HG03521 (cell line): ENCODE measurements at regions not wholly inside any gene's neighbourhood (a gene's known extent, or its start where the extent isn't known, plus 50 kb on each side); places are given as distances from the start of the nearest gene placed in this dataset.

Experiments used
- ATAC-seq: cut with Tn5 transposase; IDR thresholded peaks from one replicate; pipeline ENCODE4 v1.9.1; 2021; ENCODE audit warnings: mild to moderate bottlenecking, moderate library complexity; ENCODE audit not compliant: unreplicated experiment

DNA sequence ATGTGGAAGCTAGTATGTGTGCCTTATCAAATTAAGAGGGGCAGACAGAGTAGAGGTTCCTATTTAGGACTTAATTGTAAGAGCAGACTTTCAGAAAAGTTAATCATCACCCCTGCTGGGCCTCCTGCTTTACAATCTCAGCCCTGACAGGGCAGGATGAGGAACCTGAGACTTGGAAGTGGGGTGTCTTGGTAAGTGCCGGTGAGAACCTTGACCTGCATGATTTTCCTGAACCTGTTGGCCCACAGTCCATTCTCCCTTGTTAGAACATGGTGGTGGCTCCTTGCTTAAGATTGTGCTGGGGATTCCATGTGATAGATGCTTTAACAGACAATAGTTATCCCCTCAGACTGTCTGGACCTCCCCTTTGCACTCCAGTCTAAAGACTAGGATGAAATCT lies 141.7 kb upstream of the TMEM72 start:
- no peak for ATAC-seq

DNA sequence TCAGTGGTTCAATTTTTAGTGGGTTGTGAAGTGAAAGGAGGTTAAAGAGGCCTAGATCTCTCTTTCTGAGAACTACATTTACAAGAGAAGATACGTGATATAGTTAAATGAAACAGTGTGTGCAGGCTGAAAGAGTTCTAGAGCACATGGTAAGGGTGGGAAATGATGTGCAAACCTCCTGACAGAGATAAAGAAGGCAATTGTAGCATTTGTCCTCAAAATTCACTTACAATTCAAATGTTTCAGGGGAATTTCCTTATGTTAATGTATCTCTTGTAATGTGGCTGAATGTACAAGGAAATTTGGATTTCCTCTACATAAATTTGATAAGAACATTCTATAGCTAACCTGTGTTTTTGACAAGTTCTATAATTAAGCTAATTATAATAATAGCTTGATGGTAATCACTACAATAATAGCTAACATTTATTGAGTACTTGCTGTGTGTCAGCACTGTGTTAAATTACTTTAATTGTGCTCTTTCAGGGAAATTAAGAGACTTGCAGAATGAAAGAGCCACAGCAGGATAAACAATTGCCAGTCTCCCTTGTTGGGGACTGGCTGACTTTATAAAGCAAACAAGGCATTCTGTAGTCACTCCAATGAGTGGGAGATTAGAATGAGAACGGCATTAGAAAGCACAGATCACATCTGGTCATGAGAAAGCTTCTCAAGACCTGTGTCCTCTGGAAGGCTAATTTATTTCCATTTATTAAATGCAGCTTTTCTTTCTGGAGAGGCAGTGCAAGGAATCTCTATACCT lies 139.7 kb upstream of the TMEM72 start:
- ATAC-seq = no peak

DNA sequence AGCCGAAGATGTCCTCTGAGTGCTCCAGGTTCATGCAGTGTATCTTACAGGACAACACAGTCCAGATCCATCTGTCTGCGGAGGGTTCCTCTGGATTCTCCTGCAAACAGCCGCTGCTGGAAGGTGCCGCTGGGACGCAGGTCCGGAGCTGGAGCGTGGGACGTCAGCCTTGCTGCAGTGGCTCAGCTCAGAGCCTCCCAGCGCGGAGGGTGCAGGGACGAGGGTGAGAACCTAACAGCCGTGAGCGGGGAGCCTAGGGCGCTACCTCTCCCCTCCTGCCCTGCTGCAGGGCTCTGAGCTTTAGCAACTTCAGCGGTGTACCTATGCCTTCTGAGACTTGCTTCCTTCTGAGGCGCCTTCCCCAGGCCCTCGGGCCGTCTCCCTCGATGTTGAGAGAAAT lies 137.6 kb upstream of the TMEM72 start:
- ATAC-seq = no peak

DNA sequence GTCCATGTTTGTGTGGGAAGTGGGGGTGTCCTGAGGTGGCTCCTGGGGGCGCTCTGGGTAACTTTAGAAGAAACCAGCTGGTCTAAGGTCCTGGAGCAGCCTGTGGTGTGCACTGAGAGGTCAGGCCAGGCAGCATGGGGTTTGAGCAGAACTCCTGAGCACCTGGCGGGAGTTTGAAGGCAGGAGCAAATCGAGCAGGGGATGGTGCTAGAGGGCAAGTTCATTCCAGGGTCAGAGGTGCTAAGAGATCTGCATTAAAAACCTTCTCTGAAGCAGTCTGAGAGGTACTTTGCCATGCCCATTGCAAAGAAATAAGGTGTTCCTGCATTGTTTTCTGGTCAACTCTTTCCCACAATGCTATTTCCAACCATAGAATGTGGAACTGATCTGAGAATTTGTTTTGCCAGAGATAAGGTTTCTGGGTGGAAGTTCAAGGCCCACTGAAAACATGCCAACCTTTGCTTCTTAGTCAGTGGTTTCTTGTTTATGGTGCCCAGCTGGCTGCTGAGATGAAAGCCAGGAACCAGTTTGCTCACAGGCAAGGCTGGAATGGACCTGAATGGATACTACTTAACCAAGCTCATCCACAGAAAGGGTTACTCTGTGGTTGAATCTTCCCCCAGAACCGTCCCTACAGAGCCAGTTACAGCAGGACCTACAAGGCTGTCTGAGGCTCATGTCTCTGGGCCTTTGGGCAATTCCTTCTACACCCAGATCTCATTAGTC lies 136.3 kb upstream of the TMEM72 start:
- ATAC-seq = no peak

DNA sequence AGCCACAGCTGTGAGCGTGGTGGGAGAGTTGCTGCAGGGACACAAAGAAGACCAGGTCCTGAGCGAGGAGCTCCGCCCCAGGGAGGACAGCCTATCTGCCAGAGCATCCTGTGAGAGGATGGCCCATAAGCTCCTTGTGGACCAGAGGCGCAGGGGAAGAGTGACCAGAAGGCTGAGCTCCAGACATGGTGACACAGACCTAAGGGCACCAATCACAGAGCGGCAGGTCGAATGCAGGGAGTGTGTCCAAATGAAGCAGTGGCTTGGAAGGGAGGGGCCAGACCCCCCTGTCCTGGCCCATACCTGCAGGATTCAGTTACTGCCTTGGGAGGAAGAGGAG lies 135.8 kb upstream of the TMEM72 start:
- ATAC-seq = no peak

DNA sequence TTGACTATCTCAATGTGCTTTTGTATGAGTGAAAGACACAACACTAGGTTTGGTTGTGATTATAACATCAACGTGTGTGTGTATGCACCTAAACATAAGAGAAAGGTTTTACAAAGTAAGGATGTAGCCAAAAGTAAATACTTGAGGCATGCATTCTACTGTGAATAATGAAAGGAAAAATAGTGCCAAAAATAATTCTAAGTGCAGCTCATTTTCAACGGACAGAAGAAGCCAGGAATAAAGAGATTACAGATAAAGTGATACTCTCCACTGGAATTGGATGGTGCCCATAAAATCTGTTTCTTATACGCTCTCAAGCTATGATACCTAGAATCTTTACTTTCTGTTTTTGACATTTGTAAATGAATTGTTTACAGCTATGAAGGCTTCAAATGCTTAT lies 135.0 kb upstream of the TMEM72 start:
- no peak for ATAC-seq

DNA sequence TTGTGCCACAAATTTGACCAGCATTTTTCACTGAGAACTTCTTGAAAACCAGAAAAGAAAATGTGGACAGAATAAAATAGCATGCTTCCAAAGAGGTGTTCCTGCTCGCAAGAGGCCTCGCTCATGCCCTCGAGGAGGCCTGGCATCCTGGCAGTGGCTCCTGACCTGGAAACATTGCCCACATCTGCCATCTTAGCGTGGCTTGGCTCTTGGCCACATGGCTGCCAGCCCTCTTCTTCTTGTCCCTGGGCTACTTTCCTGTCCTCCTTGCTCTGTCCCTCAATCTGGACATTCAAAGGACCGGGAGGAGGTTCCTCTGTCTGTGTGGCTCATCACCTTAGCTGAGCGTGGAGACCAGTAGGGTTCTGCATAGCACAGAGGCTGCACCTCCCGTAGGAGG lies 131.6 kb upstream of the TMEM72 start:
- ATAC-seq = no peak

DNA sequence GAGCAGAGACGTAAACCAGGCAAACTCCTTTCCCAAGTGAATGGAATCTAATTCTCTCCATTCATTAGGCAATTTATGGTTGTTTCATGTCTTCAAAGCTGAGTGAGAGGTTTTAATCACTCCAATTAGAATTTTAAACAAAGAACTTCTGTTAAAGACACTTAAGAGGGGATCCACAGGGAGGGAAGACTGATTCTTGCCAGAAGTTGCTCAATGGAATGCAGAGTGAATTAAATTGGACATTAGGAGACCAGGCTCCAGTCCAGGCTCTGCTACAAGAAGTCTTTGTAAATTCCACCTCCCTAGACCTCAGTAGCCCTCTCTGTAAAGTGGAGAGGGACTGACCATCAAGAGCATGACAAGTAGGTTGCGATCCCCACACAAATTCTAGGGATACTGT lies 130.7 kb upstream of the TMEM72 start:
- ATAC-seq = no peak

DNA sequence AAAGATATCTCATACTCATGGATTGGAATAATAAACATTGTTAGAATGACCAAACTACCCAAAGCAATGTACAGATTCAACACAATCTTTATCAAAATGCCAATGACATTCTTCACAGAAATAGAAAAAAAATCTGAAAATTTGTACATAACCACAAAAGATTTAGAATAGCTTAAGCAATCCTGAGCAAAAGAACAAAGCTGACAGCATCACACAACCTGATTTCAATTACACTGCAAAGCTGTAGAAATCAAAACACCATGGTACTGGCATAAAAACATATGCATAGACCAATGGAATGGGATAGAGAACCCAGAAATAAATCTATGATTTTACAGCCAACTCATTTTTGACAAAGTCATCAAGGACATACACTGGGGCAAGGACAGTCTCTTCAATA lies 130.0 kb upstream of the TMEM72 start:
- ATAC-seq = no peak

DNA sequence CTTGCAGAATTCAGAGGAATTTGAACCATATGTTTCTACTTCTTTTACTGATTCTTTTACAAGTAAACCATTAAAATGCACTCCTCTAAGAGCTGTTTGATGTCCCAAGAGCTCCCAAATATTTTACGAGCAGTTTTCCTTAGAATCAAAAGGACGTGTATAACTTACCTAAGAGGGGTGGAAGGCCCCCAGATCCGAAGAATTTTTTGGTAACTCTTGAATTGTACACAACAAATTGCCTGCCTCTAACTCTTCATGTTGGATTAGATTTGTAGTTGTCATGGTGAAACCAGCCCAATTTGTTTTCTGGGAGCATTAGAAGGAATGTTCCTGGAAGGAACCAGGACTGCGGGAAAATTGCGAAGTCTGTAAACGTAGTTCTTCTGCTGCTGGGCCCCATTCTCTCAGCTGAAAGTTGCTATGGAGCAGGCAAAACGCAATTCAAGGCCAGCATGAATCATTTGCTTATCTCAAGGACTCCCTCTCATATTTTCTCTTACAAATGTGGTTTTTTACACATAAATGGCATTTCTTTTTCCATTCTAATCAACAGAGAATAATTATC lies 124.8 kb upstream of the TMEM72 start:
- no peak for ATAC-seq

DNA sequence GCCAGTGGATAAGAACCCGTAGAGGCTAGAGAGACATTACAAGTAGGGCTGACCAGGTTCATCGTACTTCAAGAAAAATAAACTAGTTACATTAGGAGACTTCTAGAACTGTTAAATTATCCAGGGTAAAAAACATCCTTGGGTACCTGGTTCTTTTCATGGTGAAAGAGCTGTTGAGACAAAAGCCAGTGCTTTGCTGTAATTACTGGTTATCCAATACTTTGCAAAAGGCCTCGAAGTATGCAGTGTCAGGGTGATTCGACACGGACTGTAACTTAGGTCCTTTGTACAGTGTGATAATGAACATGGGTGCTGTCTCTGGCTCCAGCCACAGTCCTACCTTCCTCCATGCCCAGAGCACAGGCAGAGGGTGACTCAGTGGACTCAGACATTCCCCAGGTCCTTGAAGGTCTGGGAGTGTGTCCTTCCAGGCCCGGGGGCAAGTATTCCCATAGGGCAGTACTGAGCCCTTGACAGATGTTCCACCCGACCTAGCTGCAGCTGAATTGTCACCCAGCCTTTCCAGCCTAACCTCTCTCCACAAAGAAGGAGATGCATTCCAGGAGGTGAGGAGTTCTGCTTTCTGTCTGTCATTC lies 123.6 kb upstream of the TMEM72 start:
- ATAC-seq = no peak

DNA sequence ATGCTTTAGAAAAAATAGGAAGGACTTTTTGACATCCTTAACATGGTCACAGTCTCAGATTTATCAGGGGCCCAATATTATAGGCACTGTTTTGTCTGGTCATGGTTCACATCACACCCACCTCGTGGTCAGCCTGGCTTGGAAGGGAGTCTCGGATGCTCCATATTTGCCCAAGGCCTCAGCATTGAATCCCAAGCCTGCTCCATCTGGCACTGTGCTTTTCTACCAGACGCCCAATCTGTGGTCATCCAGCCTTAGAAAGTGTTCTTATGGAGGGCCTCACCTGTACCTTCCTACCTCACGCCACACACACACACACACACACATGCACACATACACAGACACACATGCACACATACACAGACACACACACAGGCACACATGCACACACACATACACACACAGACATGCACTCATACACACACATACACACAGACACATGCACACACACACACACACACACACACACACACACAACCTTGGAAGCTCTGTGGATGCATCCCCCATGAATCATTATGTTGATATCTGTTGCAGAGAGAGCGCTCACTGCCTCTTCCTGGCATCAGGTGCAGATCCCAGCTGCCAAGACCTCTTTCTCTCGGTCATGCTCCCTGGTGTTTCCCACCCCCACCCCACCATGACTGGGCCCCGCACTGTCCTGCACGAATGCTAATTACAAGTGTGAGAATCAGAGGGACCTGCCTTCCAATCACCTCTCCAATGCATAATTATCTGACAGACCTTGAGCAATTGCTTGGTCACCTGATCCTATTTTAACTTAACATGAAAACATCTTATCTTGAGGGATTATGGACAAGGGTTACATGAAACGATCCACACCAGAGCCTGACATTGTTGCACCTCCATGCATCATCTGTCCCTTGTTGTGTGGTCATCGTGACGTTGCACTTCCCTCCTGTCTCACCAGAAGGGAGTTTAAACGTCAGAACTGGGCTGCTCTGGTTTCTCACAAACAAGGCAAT lies 122.7 kb upstream of the TMEM72 start:
- no peak for ATAC-seq

DNA sequence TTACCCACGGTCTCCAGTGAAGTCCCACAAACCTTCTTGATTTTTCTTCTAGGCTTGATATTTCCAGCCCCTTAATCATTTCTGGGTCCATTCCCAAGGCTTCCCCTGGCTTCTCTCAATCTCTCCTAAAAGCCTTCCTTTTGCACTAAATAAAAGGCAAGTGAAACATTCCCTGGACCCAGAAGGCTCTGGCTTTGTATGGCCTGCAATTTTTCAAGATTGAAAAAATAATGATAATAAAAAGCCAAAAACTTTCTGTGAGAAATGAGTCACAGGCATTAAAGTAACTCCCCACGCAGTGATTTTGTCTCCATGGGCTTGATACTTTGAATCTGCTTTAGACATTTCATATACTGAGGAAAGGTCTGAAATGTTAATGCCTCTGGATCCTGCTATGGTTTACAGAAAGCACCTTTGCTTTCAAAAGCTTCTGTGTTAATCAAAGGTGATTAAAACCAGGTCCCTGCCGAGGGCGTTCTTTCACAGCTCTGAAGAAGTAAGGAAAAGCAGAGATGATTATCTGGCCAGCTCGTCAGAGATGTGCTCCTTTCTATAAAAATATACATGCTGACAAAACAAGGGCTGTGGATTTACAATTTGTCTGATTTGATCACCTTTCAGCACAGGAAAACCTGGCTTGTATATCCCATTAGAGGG lies 118.9 kb upstream of the TMEM72 start:
- ATAC-seq = no peak

DNA sequence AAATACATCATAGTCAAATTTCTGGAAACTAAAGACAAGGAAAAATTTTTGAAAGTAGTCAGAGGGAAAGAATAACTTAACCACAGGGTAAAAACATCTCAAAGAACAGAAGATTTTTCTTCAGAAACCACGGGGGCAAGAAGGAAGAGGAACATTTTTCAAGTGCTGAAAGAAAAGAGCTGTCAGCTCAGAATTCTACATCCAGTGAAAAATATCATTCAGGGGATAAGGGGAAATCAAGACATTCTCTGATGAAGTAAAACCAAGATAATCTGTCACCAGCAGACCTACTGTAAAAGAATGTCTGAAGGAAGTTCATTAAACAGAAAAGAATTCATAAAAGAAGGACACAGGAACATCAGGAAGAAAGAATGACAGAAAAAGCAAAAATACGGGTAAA lies 111.2 kb upstream of the TMEM72 start:
- ATAC-seq = no peak

DNA sequence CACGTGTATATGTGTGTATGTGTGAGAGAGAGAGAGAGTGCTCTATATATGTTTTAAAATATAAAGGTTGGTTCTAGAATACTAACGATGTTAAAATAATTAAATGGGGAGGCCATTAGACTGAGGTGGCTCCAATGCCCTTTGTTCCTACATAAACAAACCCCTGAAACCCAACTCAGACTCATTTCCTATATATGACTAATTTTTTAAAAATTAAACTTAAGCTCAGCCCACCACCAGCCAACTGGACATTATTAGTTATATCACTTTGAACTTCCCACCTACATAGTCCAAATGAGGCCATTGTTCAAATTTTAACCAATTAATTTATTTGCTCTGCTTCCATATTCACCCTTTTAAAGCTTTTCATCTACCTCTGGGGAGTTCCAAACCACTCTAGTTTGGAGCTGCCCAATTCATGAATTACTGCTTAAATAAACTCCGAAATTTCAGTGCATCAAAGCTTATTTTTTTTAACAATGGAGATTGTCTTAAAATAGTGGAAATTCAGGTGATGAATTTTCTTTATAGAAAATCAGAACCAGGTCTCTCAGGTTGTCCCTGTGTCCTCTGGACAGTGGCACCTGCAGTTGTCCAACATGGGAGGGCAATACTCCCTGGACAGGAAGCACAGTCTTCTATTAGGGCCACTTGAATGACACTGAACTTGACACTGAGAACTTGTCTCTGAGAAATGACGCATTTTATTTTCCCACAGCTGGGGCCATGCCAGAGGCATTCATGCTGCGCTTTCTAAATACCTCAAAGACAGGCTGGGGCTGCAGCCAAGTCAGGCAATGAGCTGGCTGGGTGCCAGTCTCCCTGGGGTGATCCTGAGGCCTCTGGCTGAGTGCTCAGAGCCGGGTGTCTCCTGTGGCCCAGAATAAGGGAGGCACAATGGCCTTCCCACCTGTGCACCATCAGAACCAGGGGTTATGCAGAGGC lies 109.5 kb upstream of the TMEM72 start:
- ATAC-seq = no peak

DNA sequence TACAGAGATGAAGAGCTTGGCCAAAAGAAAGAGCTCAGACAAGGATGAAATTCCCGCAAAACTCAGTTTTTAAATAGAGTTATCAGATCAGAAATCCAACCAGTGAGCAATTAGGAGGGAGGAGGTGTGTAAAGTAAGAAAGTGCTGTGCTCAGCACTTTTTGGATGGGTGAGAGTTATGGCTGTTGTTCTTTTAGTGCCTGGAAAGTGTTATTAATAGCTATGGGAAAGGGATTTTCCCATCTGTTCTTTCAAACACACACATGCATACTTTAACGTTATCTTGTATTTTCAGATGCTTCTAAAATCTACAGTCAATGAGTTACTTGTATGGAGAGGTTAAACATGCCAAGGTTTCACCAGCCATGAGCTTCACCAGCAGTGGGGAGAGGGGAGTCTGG lies 107.3 kb upstream of the TMEM72 start:
- ATAC-seq = no peak

DNA sequence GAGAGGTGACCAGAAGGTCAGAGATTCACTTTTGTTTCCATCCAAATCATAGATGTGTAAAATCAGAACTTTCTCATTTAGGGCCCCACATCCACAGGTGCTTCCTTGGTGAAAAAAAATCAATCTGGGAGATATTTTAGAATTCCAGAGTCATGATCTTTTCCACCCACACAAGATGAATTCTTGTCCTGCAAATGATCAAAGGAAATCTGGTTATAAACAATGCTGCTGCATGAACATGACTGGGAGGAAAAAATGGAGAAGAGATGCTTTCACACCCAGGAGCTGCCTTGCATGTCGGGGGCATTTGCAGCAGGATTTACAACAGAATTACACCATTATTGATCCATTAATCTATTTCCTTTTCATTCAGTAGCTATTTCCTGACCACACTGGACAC lies 106.5 kb upstream of the TMEM72 start:
- no peak for ATAC-seq

DNA sequence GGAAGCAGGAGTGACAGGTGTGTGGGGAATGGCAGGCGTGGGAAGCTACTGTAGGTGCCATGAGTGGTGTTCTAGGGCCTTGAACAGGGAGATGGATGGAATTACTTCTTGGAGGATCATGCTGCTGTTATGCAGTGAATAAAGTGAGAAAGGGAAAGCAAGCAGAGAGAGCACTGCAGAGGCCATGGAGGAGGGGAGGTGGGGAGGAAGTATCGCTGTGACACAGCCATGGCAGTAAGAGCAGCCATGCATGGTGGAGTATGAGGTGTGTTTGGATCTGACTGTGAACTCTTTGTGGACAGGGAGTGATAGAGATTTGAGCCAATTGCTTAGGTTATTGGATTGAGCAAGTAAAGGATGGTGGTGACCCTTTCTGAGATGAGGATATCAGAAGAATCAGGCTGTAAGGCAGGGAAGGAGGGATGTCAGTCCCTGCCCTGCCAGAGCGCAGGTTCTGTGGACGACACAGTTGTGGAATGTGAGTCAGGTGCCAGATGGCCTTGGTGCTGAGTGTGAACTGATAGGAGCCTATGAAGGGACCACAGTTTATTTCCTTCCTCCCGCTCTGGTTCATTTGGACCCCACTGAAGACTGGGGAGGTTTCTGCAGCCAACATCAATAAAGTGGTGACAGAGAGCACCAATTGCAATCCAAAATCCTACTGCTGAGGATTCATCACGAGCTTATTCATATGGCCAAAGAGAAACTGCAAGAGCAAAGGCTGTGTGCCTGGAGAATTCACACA lies 105.5 kb upstream of the TMEM72 start:
- ATAC-seq = no peak

DNA sequence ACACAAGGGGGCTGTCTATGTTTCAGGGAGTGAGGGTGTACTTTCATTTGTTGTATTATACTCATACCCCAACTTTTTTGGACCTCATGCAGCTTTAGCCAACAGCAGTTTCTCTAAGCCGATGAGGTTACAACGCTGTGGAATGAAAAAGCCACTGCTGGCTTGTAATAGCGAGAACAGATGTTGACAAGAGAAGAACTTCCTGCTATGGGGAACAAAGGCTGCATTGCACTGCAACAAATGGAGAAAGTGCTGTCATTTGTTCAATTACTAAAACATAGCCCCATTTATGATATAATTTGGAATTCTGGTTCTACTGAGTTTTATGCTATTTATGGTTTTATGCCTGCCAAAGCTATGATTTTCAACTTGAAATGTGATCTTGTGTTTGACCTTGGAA lies 104.2 kb upstream of the TMEM72 start:
- ATAC-seq = no peak
